Neural crest cell (in vitro differentiated cells): ENCODE measurements at regions not wholly inside any gene's neighbourhood (a gene's known extent, or its start where the extent isn't known, plus 50 kb on each side); places are given as distances from the start of the nearest gene placed in this dataset.

Experiments
- DNase-seq: peaks from one replicate; pipeline ENCODE4 v3.0.0; 2021; ENCODE audit warnings: low read depth, mixed read lengths, low spot score
- H3K27ac Mint-ChIP-seq: one replicate; pipeline ENCODE4 v1.8.0; 2021; ENCODE audit warnings: mild to moderate bottlenecking, mixed read lengths; ENCODE audit not compliant: unreplicated experiment
- H3K27me3 Mint-ChIP-seq: 2 replicates; pipeline ENCODE4 v1.8.0; 2021; ENCODE audit warnings: low read depth, mild to moderate bottlenecking, mixed read lengths
- H3K36me3 Mint-ChIP-seq: 2 replicates; pipeline ENCODE4 v1.8.0; 2021; ENCODE audit warnings: low read depth, mild to moderate bottlenecking, mixed read lengths
- H3K4me1 Mint-ChIP-seq: 2 replicates; pipeline ENCODE4 v1.8.0; 2021; ENCODE audit warnings: mixed read lengths
- H3K4me3 Mint-ChIP-seq: one replicate; pipeline ENCODE4 v1.8.0; 2021; ENCODE audit warnings: mild to moderate bottlenecking, mixed read lengths
- H3K9me3 Mint-ChIP-seq: 2 replicates; pipeline ENCODE4 v1.8.0; 2021; ENCODE audit warnings: mixed read lengths
- TF ChIP-seq, protein P1 (sequence below): fragments of 200-600 bp; sonication (generic); conservative IDR thresholded peaks from 2 replicates; pipeline ENCODE4 v1.5.0; 2021; ENCODE audit warnings: antibody characterized with exemption, mild to moderate bottlenecking

DNA sequence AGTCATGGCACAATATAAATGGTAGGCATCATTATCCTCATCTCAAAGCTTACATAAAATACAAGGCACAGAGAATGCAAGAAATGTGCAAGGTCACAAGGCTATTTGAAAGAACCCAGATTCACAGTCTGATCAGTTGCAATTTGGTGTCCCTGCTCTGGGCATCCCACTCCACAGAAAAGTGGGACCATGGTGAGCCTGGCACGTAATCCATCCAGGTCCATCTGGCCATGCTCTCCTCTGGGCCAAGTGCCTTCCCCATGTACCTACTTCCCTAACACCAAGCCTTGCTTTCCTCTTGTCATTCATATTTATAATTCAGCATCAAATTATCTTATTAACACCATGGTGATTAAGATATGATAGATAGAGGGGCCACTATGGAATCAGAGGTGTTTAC, 390.0 kb downstream of the CDH11 start:
- TF ChIP-seq, protein P1, sequence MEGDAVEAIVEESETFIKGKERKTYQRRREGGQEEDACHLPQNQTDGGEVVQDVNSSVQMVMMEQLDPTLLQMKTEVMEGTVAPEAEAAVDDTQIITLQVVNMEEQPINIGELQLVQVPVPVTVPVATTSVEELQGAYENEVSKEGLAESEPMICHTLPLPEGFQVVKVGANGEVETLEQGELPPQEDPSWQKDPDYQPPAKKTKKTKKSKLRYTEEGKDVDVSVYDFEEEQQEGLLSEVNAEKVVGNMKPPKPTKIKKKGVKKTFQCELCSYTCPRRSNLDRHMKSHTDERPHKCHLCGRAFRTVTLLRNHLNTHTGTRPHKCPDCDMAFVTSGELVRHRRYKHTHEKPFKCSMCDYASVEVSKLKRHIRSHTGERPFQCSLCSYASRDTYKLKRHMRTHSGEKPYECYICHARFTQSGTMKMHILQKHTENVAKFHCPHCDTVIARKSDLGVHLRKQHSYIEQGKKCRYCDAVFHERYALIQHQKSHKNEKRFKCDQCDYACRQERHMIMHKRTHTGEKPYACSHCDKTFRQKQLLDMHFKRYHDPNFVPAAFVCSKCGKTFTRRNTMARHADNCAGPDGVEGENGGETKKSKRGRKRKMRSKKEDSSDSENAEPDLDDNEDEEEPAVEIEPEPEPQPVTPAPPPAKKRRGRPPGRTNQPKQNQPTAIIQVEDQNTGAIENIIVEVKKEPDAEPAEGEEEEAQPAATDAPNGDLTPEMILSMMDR = no peak
- Mint-ChIP-seq H3K36me3 (no peaks in the 10 kb centered on the region), H3K27me3 (no peaks in the 10 kb centered on the region), H3K27ac (no peak overlapping the region), H3K4me1 (no peaks in the 10 kb centered on the region), H3K9me3 (peaks cover 7% of the 10 kb centered on the region), H3K4me3 (no peak overlapping the region)
- DNase-seq = no peak

DNA sequence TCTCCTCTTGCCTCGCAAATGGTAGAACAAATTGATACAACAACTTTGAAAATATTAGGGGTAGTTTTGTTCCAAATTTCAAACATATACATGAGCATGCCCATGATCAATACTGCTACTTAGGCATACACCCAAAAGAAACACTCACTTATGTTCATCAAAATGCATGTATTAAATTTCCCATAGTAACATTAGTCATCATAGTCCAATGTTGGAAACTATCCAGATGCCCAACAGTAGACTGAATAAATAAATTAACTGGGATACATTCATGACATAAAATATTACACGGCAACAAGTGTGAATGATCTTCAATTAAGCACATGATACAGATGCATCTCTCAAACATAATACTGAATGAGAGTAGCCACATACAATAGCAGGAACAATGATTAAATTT, 391.6 kb downstream of the CDH11 start:
- Mint-ChIP-seq H3K9me3 (peaks cover 6% of the 10 kb centered on the region), H3K4me1 (no peaks in the 10 kb centered on the region), H3K27me3 (no peaks in the 10 kb centered on the region), H3K4me3 (no peak overlapping the region), H3K36me3 (no peaks in the 10 kb centered on the region), H3K27ac (no peak overlapping the region)
- no peak for DNase-seq
- TF ChIP-seq, protein P1 = no peak

DNA sequence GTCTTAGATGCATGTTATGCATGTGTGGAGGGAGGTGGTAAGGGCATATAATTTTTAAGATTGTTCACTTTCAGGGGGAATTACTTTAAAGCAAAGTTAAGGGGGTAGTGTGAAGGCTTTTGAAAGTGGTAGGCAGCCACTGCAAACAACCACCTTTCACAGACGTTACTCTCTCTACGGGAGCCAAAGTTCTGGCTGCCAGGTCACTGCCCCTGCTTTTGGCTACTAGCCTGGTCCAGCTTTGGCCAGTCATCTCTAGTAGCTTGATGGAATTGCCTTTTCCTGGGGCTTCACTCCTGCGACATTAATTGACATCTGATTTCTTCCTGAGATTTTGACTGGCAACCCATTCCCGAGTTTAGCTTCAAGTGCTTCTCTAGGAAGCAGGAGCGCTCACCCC, 397.5 kb downstream of the CDH11 start:
- no peaks in the 10 kb centered on the region for H3K4me1 Mint-ChIP-seq
- H3K27ac Mint-ChIP-seq = no peak overlapping the region
- H3K4me3 Mint-ChIP-seq = no peak overlapping the region
- peaks cover 6% of the 10 kb centered on the region for H3K9me3 Mint-ChIP-seq
- TF ChIP-seq, protein P1 = no peak
- no peaks in the 10 kb centered on the region for H3K36me3 Mint-ChIP-seq
- no peaks in the 10 kb centered on the region for H3K27me3 Mint-ChIP-seq
- DNase-seq = no peak

DNA sequence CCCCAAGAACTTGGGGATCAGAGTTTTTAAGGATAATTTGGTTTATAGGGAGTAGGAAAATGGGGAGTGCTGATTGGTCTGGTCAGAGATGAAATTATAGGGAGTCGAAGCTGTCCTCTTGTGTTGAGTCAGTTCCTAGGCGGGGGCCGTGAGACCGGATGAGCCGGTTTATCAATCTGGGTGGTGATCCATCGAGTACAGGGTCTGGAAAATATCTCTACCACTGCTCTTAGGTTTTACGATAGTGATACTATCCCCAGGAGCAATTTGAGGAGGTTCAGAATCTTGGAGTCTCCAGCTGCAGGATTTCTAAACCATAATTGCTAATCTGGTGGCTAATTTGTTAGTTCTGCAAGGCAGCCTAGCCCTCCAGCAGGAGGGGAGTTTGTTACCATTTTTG, 403.4 kb downstream of the CDH11 start:
- Mint-ChIP-seq H3K36me3 (no peaks in the 10 kb centered on the region), H3K27ac (no peak overlapping the region), H3K4me3 (no peak overlapping the region), H3K9me3 (peaks cover 4% of the 10 kb centered on the region), H3K27me3 (no peaks in the 10 kb centered on the region), H3K4me1 (no peaks in the 10 kb centered on the region)
- TF ChIP-seq, protein P1 = no peak
- no peak for DNase-seq

DNA sequence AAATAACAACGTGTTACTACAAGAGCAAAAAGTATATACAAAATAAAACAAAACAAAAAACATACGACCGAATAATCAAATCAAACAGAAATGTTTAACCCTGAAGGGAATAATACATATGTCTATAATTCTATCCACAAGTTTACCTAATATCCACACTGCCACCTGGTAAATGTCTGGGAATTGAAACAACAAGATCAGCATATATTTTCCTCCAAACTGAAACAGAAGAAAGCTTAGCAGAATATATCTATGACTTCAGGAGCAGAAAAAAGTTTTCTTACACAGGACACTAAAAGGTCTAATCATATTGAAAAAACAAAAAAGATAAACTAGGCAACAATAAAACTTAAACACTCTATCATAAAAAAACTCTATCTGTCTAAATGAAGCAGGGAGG, 404.0 kb downstream of the CDH11 start:
- Mint-ChIP-seq H3K4me3 (no peak overlapping the region), H3K36me3 (no peaks in the 10 kb centered on the region), H3K4me1 (no peaks in the 10 kb centered on the region), H3K27ac (no peak overlapping the region), H3K9me3 (peaks cover 4% of the 10 kb centered on the region), H3K27me3 (no peaks in the 10 kb centered on the region)
- TF ChIP-seq, protein P1 = no peak
- no peak for DNase-seq

DNA sequence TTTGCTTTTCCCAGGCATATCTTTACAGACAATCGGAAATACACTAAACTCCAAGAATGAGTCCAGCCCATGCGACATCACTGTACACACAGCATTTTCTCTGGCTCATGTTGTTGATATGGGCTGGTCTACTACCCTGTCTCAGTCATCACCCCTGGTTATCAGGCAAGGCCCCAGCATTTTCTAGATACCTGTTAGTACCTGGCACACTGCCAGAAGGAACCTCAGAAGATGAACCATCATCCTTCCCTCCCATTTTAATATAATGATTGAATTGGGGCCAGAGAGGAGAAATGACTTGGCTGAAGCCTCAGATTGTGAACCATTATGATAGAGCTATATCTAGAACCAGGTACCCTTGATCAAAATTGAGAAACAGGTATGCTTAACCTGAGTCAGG, 406.2 kb downstream of the CDH11 start:
- Mint-ChIP-seq H3K4me3 (no peak overlapping the region), H3K9me3 (peaks cover 4% of the 10 kb centered on the region), H3K27ac (no peak overlapping the region), H3K36me3 (no peaks in the 10 kb centered on the region), H3K4me1 (no peaks in the 10 kb centered on the region), H3K27me3 (no peaks in the 10 kb centered on the region)
- DNase-seq = no peak
- TF ChIP-seq, protein P1 = no peak
